Neural cell (in vitro differentiated cells): ENCODE measurements at regions not wholly inside any gene's neighbourhood (a gene's known extent, or its start where the extent isn't known, plus 50 kb on each side); places are given as distances from the start of the nearest gene placed in this dataset.

Experiments
- H2AFZ ChIP-seq: fragments of 200-600, 300-800 bp; sonication (generic), shearing (Covaris generic); 2 replicates; pipeline ENCODE4 v1.6.0; 2014; ENCODE audit warnings: low read depth, mild to moderate bottlenecking, antibody characterized with exemption, low read length, moderate library complexity
- H3F3A ChIP-seq: fragments of 200-600 bp; shearing (Covaris generic); 2 replicates; pipeline ENCODE4 v1.6.1; 2016; ENCODE audit warnings: mild to moderate bottlenecking, moderate library complexity, mixed read lengths, antibody characterized with exemption, low read length; ENCODE audit not compliant: insufficient read depth, poor library complexity, severe bottlenecking
- H3K27ac ChIP-seq: fragments of 200-600, 300-800 bp; sonication (generic), shearing (Covaris generic); 2 replicates; pipeline ENCODE4 v1.5.1; 2014; ENCODE audit warnings: mild to moderate bottlenecking, low read length, moderate library complexity
- H3K27me3 ChIP-seq: fragments of 300-800, 200-600 bp; sonication (generic), shearing (Covaris generic); 2 replicates; pipeline ENCODE4 v1.6.0; 2014; ENCODE audit warnings: mild to moderate bottlenecking, low read depth, low read length, moderate library complexity; ENCODE audit not compliant: insufficient read depth
- H3K36me3 ChIP-seq: fragments of 300-800, 200-600 bp; sonication (generic), shearing (Covaris generic); 2 replicates; pipeline ENCODE4 v1.5.1; 2014; ENCODE audit warnings: mild to moderate bottlenecking, antibody characterized with exemption, low read length, moderate library complexity; ENCODE audit not compliant: insufficient read depth
- H3K4me2 ChIP-seq: fragments of 300-800, 200-600 bp; sonication (generic), shearing (Covaris generic); 2 replicates; pipeline ENCODE4 v1.6.0; 2014; ENCODE audit warnings: mild to moderate bottlenecking, low read length
- H3K4me3 ChIP-seq: fragments of 300-800, 200-600 bp; sonication (generic), shearing (Covaris generic); 2 replicates; pipeline ENCODE4 v1.5.1; 2014; ENCODE audit warnings: mild to moderate bottlenecking, low read length, moderate library complexity
- H3K79me2 ChIP-seq: fragments of 200-600 bp; shearing (Covaris generic); replicated peaks from 2 replicates; pipeline ENCODE4 v1.6.0; 2014; ENCODE audit warnings: mild to moderate bottlenecking, low read length, moderate library complexity; ENCODE audit not compliant: insufficient read depth
- H3K9ac ChIP-seq: fragments of 300-800, 200-600 bp; sonication (generic), shearing (Covaris generic); 2 replicates; pipeline ENCODE4 v1.6.1; 2016; ENCODE audit warnings: mild to moderate bottlenecking, low read length, mixed read lengths
- H3K9me2 ChIP-seq: fragments of 200-600 bp; shearing (Covaris generic); 2 replicates; pipeline ENCODE4 v1.6.1; 2016; ENCODE audit warnings: mild to moderate bottlenecking, low read length, mixed read lengths; ENCODE audit not compliant: insufficient read depth
- H3K9me3 ChIP-seq: fragments of 200-600, 300-800 bp; sonication (generic), shearing (Covaris generic); 2 replicates; pipeline ENCODE4 v1.6.1; 2016; ENCODE audit warnings: mild to moderate bottlenecking, mixed run types, low read length, moderate library complexity, mixed read lengths
- H4K20me1 ChIP-seq: fragments of 200-600 bp; shearing (Covaris generic); 2 replicates; pipeline ENCODE4 v1.6.1; 2016; ENCODE audit warnings: mild to moderate bottlenecking, mixed run types; ENCODE audit not compliant: insufficient read depth
- EP300 ChIP-seq: fragments of 450-650 bp; conservative IDR thresholded peaks from 2 replicates; pipeline ENCODE4 v1.6.1; 2014; ENCODE audit warnings: antibody characterized with exemption, mild to moderate bottlenecking, moderate library complexity; ENCODE audit not compliant: poor library complexity, severe bottlenecking
- EZH2 ChIP-seq: fragments of 200-600, 300-800 bp; shearing (Covaris generic), sonication (generic); IDR thresholded peaks from 2 replicates; pipeline ENCODE4 v1.6.1; 2014; ENCODE audit warnings: antibody characterized with exemption, low read length, borderline replicate concordance, mild to moderate bottlenecking; ENCODE audit not compliant: insufficient read depth, poor library complexity, severe bottlenecking
- MXI1 ChIP-seq: fragments of 450-650 bp; conservative IDR thresholded peaks from 2 replicates; pipeline ENCODE4 v1.6.1; 2014; ENCODE audit warnings: antibody characterized with exemption, mild to moderate bottlenecking; ENCODE audit not compliant: poor library complexity, severe bottlenecking
- POLR2AphosphoS5 ChIP-seq: IDR thresholded peaks from 2 replicates; pipeline ENCODE4 v1.6.1; 2012
- RAD21 ChIP-seq: fragments of 450-650 bp; conservative IDR thresholded peaks from 2 replicates; pipeline ENCODE4 v1.6.1; 2014; ENCODE audit warnings: antibody characterized with exemption, mild to moderate bottlenecking, moderate library complexity
- SMC3 ChIP-seq: fragments of 450-650 bp; conservative IDR thresholded peaks from 2 replicates; pipeline ENCODE4 v1.6.1; 2014; ENCODE audit warnings: antibody characterized with exemption, mild to moderate bottlenecking, moderate library complexity; ENCODE audit not compliant: poor library complexity
- TAF1 ChIP-seq: IDR thresholded peaks from 2 replicates; pipeline ENCODE4 v1.6.1; 2012; ENCODE audit warnings: low read depth
- TF ChIP-seq, protein P1 (sequence below): IDR thresholded peaks from 2 replicates; pipeline ENCODE4 v1.6.1; 2012; ENCODE audit warnings: borderline replicate concordance
- TF ChIP-seq, protein P2 (sequence below): fragments of 450-650 bp; IDR thresholded peaks from 2 replicates; pipeline ENCODE4 v1.5.1; 2014; ENCODE audit warnings: antibody characterized with exemption, mild to moderate bottlenecking, moderate library complexity; ENCODE audit not compliant: poor library complexity, severe bottlenecking

DNA sequence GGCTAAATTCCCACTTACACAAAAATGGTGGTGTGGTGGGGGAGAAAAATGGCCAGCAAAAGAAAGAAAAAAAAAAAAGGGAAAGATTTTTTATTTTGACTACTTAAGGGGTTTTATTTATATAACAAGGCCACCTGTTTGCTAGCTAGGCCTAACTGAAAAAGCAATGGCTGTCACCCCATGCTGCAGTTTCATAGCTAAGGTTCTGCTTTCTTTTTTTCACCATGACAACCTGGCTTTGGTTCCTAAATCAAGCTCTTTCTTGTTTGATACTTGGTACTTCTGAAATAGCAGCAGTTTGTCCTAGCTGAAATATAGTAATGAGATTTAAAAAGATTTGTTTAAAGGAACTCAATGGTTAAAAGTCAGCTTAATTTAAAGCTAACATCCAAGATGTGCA lies 433.2 kb upstream of the MEX3C start:
- Histone ChIP-seq H3K27me3 (no peaks in the 10 kb centered on the region), H3K27ac (no peak overlapping the region), H3K36me3 (no peaks in the 10 kb centered on the region), H3K9me3 (peaks cover 4% of the 10 kb centered on the region), H3F3A (no peaks in the 10 kb centered on the region), H3K4me3 (no peak overlapping the region), H2AFZ (no peak overlapping the region), H4K20me1 (no peaks in the 10 kb centered on the region), H3K79me2 (no peaks in the 10 kb centered on the region), H3K9ac (no peak overlapping the region), H3K9me2 (no peaks in the 10 kb centered on the region), H3K4me2 (no peak overlapping the region)
- TF ChIP-seq MXI1, result no peak
- no peak for TF ChIP-seq SMC3
- no peak for TF ChIP-seq POLR2AphosphoS5
- TF ChIP-seq TAF1, result no peak
- no peak for TF ChIP-seq RAD21
- TF ChIP-seq EP300, result no peak
- TF ChIP-seq, protein P1, sequence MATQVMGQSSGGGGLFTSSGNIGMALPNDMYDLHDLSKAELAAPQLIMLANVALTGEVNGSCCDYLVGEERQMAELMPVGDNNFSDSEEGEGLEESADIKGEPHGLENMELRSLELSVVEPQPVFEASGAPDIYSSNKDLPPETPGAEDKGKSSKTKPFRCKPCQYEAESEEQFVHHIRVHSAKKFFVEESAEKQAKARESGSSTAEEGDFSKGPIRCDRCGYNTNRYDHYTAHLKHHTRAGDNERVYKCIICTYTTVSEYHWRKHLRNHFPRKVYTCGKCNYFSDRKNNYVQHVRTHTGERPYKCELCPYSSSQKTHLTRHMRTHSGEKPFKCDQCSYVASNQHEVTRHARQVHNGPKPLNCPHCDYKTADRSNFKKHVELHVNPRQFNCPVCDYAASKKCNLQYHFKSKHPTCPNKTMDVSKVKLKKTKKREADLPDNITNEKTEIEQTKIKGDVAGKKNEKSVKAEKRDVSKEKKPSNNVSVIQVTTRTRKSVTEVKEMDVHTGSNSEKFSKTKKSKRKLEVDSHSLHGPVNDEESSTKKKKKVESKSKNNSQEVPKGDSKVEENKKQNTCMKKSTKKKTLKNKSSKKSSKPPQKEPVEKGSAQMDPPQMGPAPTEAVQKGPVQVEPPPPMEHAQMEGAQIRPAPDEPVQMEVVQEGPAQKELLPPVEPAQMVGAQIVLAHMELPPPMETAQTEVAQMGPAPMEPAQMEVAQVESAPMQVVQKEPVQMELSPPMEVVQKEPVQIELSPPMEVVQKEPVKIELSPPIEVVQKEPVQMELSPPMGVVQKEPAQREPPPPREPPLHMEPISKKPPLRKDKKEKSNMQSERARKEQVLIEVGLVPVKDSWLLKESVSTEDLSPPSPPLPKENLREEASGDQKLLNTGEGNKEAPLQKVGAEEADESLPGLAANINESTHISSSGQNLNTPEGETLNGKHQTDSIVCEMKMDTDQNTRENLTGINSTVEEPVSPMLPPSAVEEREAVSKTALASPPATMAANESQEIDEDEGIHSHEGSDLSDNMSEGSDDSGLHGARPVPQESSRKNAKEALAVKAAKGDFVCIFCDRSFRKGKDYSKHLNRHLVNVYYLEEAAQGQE, result no peak
- TF ChIP-seq, protein P2, sequence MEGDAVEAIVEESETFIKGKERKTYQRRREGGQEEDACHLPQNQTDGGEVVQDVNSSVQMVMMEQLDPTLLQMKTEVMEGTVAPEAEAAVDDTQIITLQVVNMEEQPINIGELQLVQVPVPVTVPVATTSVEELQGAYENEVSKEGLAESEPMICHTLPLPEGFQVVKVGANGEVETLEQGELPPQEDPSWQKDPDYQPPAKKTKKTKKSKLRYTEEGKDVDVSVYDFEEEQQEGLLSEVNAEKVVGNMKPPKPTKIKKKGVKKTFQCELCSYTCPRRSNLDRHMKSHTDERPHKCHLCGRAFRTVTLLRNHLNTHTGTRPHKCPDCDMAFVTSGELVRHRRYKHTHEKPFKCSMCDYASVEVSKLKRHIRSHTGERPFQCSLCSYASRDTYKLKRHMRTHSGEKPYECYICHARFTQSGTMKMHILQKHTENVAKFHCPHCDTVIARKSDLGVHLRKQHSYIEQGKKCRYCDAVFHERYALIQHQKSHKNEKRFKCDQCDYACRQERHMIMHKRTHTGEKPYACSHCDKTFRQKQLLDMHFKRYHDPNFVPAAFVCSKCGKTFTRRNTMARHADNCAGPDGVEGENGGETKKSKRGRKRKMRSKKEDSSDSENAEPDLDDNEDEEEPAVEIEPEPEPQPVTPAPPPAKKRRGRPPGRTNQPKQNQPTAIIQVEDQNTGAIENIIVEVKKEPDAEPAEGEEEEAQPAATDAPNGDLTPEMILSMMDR, result no peak
- TF ChIP-seq EZH2, result no peak

DNA sequence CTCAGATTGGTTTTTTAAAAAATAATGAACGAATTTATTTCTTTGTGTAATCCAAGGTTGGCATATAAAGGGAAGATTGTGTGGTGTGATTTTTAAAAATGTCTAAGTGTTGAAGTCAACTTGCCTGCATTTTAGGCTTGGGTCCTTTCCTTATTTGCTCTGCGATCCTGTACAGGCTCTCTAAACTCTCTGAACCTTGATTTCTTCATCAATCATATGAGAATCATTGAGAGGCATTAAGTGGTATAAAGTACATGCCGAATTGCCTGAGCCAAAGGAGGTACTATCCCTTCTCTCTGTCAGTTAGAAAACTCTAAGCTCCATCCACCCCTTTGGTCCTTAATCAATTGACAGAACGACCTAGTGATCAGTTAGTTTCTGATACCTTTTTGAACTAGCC lies 440.4 kb upstream of the MEX3C start:
- no peak overlapping the region for H3K9ac ChIP-seq
- no peak overlapping the region for H3K4me3 ChIP-seq
- TF ChIP-seq RAD21 (no peak), POLR2AphosphoS5 (no peak), EZH2 (no peak), TAF1 (no peak), SMC3 (no peak), EP300 (no peak), MXI1 (no peak)
- TF ChIP-seq, protein P2, result no peak
- TF ChIP-seq, protein P1, result no peak
- H3K9me2 ChIP-seq, result no peaks in the 10 kb centered on the region
- H2AFZ ChIP-seq, result no peak overlapping the region
- H3K36me3 ChIP-seq, result no peaks in the 10 kb centered on the region
- H3F3A ChIP-seq, result no peaks in the 10 kb centered on the region
- H4K20me1 ChIP-seq, result no peaks in the 10 kb centered on the region
- H3K4me2 ChIP-seq, result no peak overlapping the region
- H3K27ac ChIP-seq, result no peak overlapping the region
- no peaks in the 10 kb centered on the region for H3K79me2 ChIP-seq
- H3K27me3 ChIP-seq, result no peaks in the 10 kb centered on the region
- peaks cover 4% of the 10 kb centered on the region for H3K9me3 ChIP-seq
